Small intestine (tissue), 7 donors: ENCODE measurements at regions not wholly inside any gene's neighbourhood (a gene's known extent, or its start where the extent isn't known, plus 50 kb on each side); places are given as distances from the start of the nearest gene placed in this dataset.
"Not testable (repeated sequence)": the region's sequence is repeated elsewhere in the genome, so short reads cannot be mapped to it uniquely, and the experiment has no call there.

Source experiments
- DNase-seq, 2 donors: peaks; one replicate each; pipeline versions ENCODE4 v3.0.0 to v3.0.0-alpha.2; 2013
- FAIRE-seq: peaks from 2 replicates; lab custom pipeline; 2012; peaks lifted over from hg19 to GRCh38; lab: Jason Lieb, UNC
- H3K27ac ChIP-seq, 3 donors: one replicate each; pipeline ENCODE4 v1.5.1; 2013; ENCODE audit warnings: low read length in 2 of 3, mild to moderate bottlenecking in 2 of 3, control low read depth in 1 of 3, inconsistent platforms in 1 of 3, low read depth in 1 of 3, moderate library complexity in 1 of 3
- H3K27me3 ChIP-seq, 3 donors: one replicate each; pipeline ENCODE4 v1.6.1; 2013; ENCODE audit warnings: low read length in 3 of 3, inconsistent platforms in 1 of 3; ENCODE audit not compliant: control insufficient read depth in 3 of 3, insufficient read depth in 3 of 3
- H3K36me3 ChIP-seq, 3 donors: one replicate each; pipeline ENCODE4 v1.6.1; 2013; ENCODE audit warnings: low read length in 3 of 3, inconsistent platforms in 1 of 3, low read depth in 1 of 3, mild to moderate bottlenecking in 1 of 3, moderate library complexity in 1 of 3; ENCODE audit not compliant: control insufficient read depth in 3 of 3, insufficient read depth in 2 of 3
- H3K4me1 ChIP-seq, 3 donors: one replicate each; pipeline ENCODE4 v1.6.1; 2013; ENCODE audit warnings: low read length in 2 of 3, inconsistent platforms in 1 of 3, low read depth in 1 of 3, mild to moderate bottlenecking in 1 of 3, moderate library complexity in 1 of 3; ENCODE audit not compliant: control insufficient read depth in 3 of 3, insufficient read depth in 2 of 3
- H3K4me3 ChIP-seq, 3 donors: one replicate each; pipeline ENCODE4 v1.5.1; 2013; ENCODE audit warnings: low read length in 3 of 3, control low read depth in 1 of 3, inconsistent platforms in 1 of 3, low read depth in 1 of 3, mild to moderate bottlenecking in 1 of 3, moderate library complexity in 1 of 3
- H3K9me3 ChIP-seq, 2 donors: one replicate each; pipeline ENCODE4 v1.6.1; 2013; ENCODE audit warnings: low read depth in 1 of 2, low read length in 1 of 2; ENCODE audit not compliant: control insufficient read depth in 2 of 2, insufficient read depth in 1 of 2
- WGBS, 3 donors: extraction: QIAGEN DNeasy Blood & Tissue Kit; methylation state at CpG; one replicate each; pipeline ENCODE4 v1.1.7; 2013; 5-methylcytosine and 5-hydroxymethylcytosine counted together
- donor health status: healthy with polysubstance abuse.
- donor health status: control.
- donor health status: control.
- donor health status: Bipolar disorder and iron deficiency.
- donor health status: healthy.

- FAIRE-seq, result no peak
These were observed 253.7 kb downstream of the NAP1L3 start for GRCh38 chrX:93419642-93420041.

GRCh38 chrX:93404121-93404520 lies 269.3 kb downstream of the NAP1L3 start:
- DNase-seq (no peak), FAIRE-seq (no peak)
- peaks cover 0 to 9% of the 10 kb centered on the region in 2 donors for H3K9me3 ChIP-seq
- H3K27me3 ChIP-seq, result no peaks in the 10 kb centered on the region
- H3K4me1 ChIP-seq, result no peaks in the 10 kb centered on the region
- H3K4me3 ChIP-seq, result no peak overlapping the region
- H3K27ac ChIP-seq, result no peak overlapping the region
- 83 to 92% (median 85%) methylated on average over 3 of the region's 3 CpGs for WGBS, 3 donors
- H3K36me3 ChIP-seq, result no peaks in the 10 kb centered on the region

More at GRCh38 chrX:93419642-93420041, 253.7 kb downstream of the NAP1L3 start:
- Histone ChIP-seq H3K27me3 (no peaks in the 10 kb centered on the region), H3K36me3 (no peaks in the 10 kb centered on the region), H3K4me1 (no peaks in the 10 kb centered on the region), H3K4me3 (no peak overlapping the region), H3K27ac (no peak overlapping the region), H3K9me3 (no peaks in the 10 kb centered on the region)
- WGBS, 3 donors, result 0 to 38% (median 22%) methylated on average over 1 of the region's 1 CpG
- DNase-seq, result no peak

- Histone ChIP-seq H3K4me1 (no peaks in the 10 kb centered on the region), H3K27me3 (no peaks in the 10 kb centered on the region), H3K36me3 (no peaks in the 10 kb centered on the region), H3K27ac (no peak overlapping the region), H3K9me3 (no peaks in the 10 kb centered on the region), H3K4me3 (no peak overlapping the region)
- FAIRE-seq, result no peak
- 44 to 57% (median 55%) methylated on average over 7 of the region's 7 CpGs for WGBS, 3 donors
- DNase-seq, result no peak
These were observed 318.7 kb downstream of the NAP1L3 start for GRCh38 chrX:93354651-93355050.

GRCh38 chrX:93346309-93346708 lies 327.1 kb downstream of the NAP1L3 start:
- 61 to 85% (median 69%) methylated on average over 3 of the region's 3 CpGs for WGBS, 3 donors
- Histone ChIP-seq H3K9me3 (peaks cover 0 to 3% of the 10 kb centered on the region in 2 donors), H3K27me3 (no peaks in the 10 kb centered on the region), H3K27ac (no peak overlapping the region), H3K36me3 (no peaks in the 10 kb centered on the region), H3K4me1 (no peaks in the 10 kb centered on the region), H3K4me3 (no peak overlapping the region)
- DNase-seq, result no peak
- FAIRE-seq, result no peak

GRCh38 chrX:93344287-93344686 lies 329.1 kb downstream of the NAP1L3 start:
- H3K4me1 ChIP-seq, H3K27me3 ChIP-seq, H3K9me3 ChIP-seq, H3K36me3 ChIP-seq, H3K4me3 ChIP-seq, FAIRE-seq, DNase-seq, H3K27ac ChIP-seq: not testable (repeated sequence)
- WGBS, 3 donors, result 85 to 99% (median 95%) methylated on average over 2 of the region's 2 CpGs

- 10 to 40% (median 22%) methylated on average over 2 of the region's 2 CpGs for WGBS, 3 donors
- FAIRE-seq, result no peak
These were observed 341.0 kb downstream of the NAP1L3 start for GRCh38 chrX:93332329-93332728.

GRCh38 chrX:93322110-93322509 lies 351.3 kb downstream of the NAP1L3 start:
- no peaks in the 10 kb centered on the region for H3K4me1 ChIP-seq
- no peak for DNase-seq

More at GRCh38 chrX:93332329-93332728, 341.0 kb downstream of the NAP1L3 start:
- Histone ChIP-seq H3K4me3 (no peak overlapping the region), H3K27ac (no peak overlapping the region), H3K36me3 (no peaks in the 10 kb centered on the region), H3K4me1 (no peaks in the 10 kb centered on the region), H3K27me3 (no peaks in the 10 kb centered on the region), H3K9me3 (no peaks in the 10 kb centered on the region)
- no peak for DNase-seq

GRCh38 chrX:93319609-93320008 lies 353.8 kb downstream of the NAP1L3 start:
- WGBS, 3 donors, result 33 to 57% (median 48%) methylated on average over 5 of the region's 5 CpGs
- no peak for FAIRE-seq
- Histone ChIP-seq H3K4me3 (no peak overlapping the region), H3K27me3 (no peaks in the 10 kb centered on the region), H3K36me3 (no peaks in the 10 kb centered on the region), H3K4me1 (no peaks in the 10 kb centered on the region), H3K9me3 (peaks cover 0 to 3% of the 10 kb centered on the region in 2 donors), H3K27ac (no peak overlapping the region)
- DNase-seq, result no peak

More at GRCh38 chrX:93322110-93322509, 351.3 kb downstream of the NAP1L3 start:
- H3K36me3 ChIP-seq, result no peaks in the 10 kb centered on the region
- H3K9me3 ChIP-seq, result peaks cover 0 to 3% of the 10 kb centered on the region in 2 donors
- no peaks in the 10 kb centered on the region for H3K27me3 ChIP-seq
- WGBS, 3 donors, result 68 to 81% (median 74%) methylated on average over 3 of the region's 3 CpGs
- no peak overlapping the region for H3K4me3 ChIP-seq
- FAIRE-seq, result no peak
- H3K27ac ChIP-seq, result no peak overlapping the region
